ENCODE measurements at regions not wholly inside any gene's neighbourhood (a gene's known extent, or its start where the extent isn't known, plus 50 kb on each side); places are given as distances from the start of the nearest gene placed in this dataset.
"Not testable (repeated sequence)": the region's sequence is repeated elsewhere in the genome, so short reads cannot be mapped to it uniquely, and the experiment has no call there.

- DNase-seq (ENCODE audit: low spot score) = no peak
- no peak for TF ChIP-seq CTCF (IDR thresholded peaks at IDR 0.05; ENCODE audit: borderline replicate concordance, control extremely low read depth, extremely low read depth, insufficient read depth, missing control alignments)
- in situ Hi-C loops (cut with MboI; ENCODE audit: low sequenced_read_pairs, unreplicated experiment) = no loop called here
Measured at GRCh38 chr7:118429141-118429540, 204.6 kb downstream of the ANKRD7 start.

- TF ChIP-seq CTCF (IDR thresholded peaks at IDR 0.05; ENCODE audit: borderline replicate concordance, control extremely low read depth, extremely low read depth, insufficient read depth, missing control alignments) = no peak
- in situ Hi-C loops (cut with MboI; ENCODE audit: low sequenced_read_pairs, unreplicated experiment) = no loop called here
- DNase-seq (ENCODE audit: low spot score) = no peak
Measured at GRCh38 chr7:118436663-118437062, 212.2 kb downstream of the ANKRD7 start.

DNA sequence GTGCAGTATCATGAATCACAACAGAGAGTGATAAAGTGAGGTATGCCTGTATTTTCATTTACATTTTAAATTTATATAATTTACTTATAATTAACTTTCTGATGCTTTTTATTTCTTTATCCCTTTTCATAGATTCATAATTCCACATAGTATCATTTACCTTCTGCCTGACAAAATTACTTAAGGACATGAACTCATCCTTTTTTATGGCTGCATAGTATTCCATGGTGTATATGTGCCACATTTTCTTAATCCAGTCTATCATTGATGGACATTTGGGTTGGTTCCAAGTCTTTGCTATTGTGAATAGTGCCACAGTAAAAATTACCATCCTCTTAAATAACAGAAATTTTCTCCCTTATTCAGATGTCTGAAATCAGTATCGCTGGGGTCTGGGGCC, 224.5 kb downstream of the ANKRD7 start:
- in situ Hi-C loops (cut with MboI; ENCODE audit: low sequenced_read_pairs, unreplicated experiment) = not testable (repeated sequence)

GRCh38 chr7:118449797-118450567, 225.5 kb downstream of the ANKRD7 start:
- in situ Hi-C loops (cut with MboI; ENCODE audit: low sequenced_read_pairs, unreplicated experiment) = no loop called here
- no peak for TF ChIP-seq CTCF (IDR thresholded peaks at IDR 0.05; ENCODE audit: borderline replicate concordance, control extremely low read depth, extremely low read depth, insufficient read depth, missing control alignments)

More for the DNA sequence above, 224.5 kb downstream of the ANKRD7 start:
- not testable (repeated sequence) for DNase-seq (ENCODE audit: low spot score)

GRCh38 chr7:118452128-118452527, 227.6 kb downstream of the ANKRD7 start:
- in situ Hi-C loops (cut with MboI; ENCODE audit: low sequenced_read_pairs, unreplicated experiment) = no loop called here
- no peak for DNase-seq (ENCODE audit: low spot score)
- TF ChIP-seq CTCF (IDR thresholded peaks at IDR 0.05; ENCODE audit: borderline replicate concordance, control extremely low read depth, extremely low read depth, insufficient read depth, missing control alignments) = no peak

More at GRCh38 chr7:118449797-118450567, 225.5 kb downstream of the ANKRD7 start:
- DNase-seq (ENCODE audit: low spot score) = no peak

DNA sequence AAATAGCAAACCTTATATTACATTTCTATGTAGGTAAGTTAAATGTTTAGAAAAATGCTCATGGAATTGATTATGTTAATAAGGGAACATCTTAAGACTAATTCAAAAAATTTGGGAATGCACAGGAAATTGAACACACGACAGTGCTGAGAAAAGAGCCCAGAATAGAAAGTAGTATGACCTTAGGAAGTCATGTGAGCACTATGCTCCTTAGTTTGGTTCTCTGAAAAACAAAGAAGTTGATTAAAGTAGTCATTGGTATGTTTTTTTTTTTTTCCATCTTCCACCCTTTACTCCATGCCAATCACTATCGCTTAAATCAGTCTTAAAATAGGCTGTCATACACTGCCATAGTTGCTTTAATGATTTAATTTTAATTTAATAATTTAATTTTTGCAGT, 242.9 kb downstream of the ANKRD7 start:
- in situ Hi-C loops (cut with MboI; ENCODE audit: low sequenced_read_pairs, unreplicated experiment) = no loop called here
- no peak for DNase-seq (ENCODE audit: low spot score)
- TF ChIP-seq CTCF (IDR thresholded peaks at IDR 0.05; ENCODE audit: borderline replicate concordance, control extremely low read depth, extremely low read depth, insufficient read depth, missing control alignments) = no peak

GRCh38 chr7:118472581-118472980, 248.1 kb downstream of the ANKRD7 start:
- no peak for DNase-seq (ENCODE audit: low spot score)
- in situ Hi-C loops (cut with MboI; ENCODE audit: low sequenced_read_pairs, unreplicated experiment) = no loop called here
- no peak for TF ChIP-seq CTCF (IDR thresholded peaks at IDR 0.05; ENCODE audit: borderline replicate concordance, control extremely low read depth, extremely low read depth, insufficient read depth, missing control alignments)

All from GM13976 (cell line).